H9 (cell line): ENCODE measurements at regions not wholly inside any gene's neighbourhood (a gene's known extent, or its start where the extent isn't known, plus 50 kb on each side); places are given as distances from the start of the nearest gene placed in this dataset.

ENCODE experiments used
- DNase-seq: peaks from one replicate; pipeline ENCODE4 v3.0.0-alpha.2; 2017
- H2AFZ ChIP-seq: one replicate; pipeline ENCODE4 v1.6.1; 2013; ENCODE audit warnings: mild to moderate bottlenecking, low read length, control low read depth, moderate library complexity
- H2AK5ac ChIP-seq: 2 replicates; pipeline ENCODE4 v1.6.1; 2013; ENCODE audit warnings: low read length, control low read depth, mixed read lengths; ENCODE audit not compliant: insufficient read length
- H2BK120ac ChIP-seq: one replicate; pipeline ENCODE4 v1.6.1; 2013; ENCODE audit warnings: low read depth, mild to moderate bottlenecking, low read length, control low read depth, inconsistent platforms; ENCODE audit not compliant: poor library complexity, severe bottlenecking
- H2BK12ac ChIP-seq: 2 replicates; pipeline ENCODE4 v1.6.1; 2013; ENCODE audit warnings: low read length, control low read depth, mixed read lengths, low read depth; ENCODE audit not compliant: insufficient read length
- H2BK15ac ChIP-seq: 2 replicates; pipeline ENCODE4 v1.6.1; 2013; ENCODE audit warnings: low read depth, low read length, control low read depth
- H2BK20ac ChIP-seq: one replicate; pipeline ENCODE4 v1.6.1; 2013; ENCODE audit warnings: low read depth, mild to moderate bottlenecking, low read length, control low read depth, inconsistent platforms; ENCODE audit not compliant: poor library complexity, severe bottlenecking
- H2BK5ac ChIP-seq: 2 replicates; pipeline ENCODE4 v1.6.1; 2013; ENCODE audit warnings: low read length, control low read depth, mixed read lengths; ENCODE audit not compliant: insufficient read length
- H3K14ac ChIP-seq: 2 replicates; pipeline ENCODE4 v1.6.1; 2013; ENCODE audit warnings: low read length, control low read depth; ENCODE audit not compliant: insufficient read depth
- H3K18ac ChIP-seq: 2 replicates; pipeline ENCODE4 v1.6.1; 2013; ENCODE audit warnings: low read depth, mild to moderate bottlenecking, mixed read lengths, low read length, control low read depth; ENCODE audit not compliant: insufficient read length
- H3K23ac ChIP-seq: 2 replicates; pipeline ENCODE4 v1.6.1; 2013; ENCODE audit warnings: low read length, control low read depth, mixed read lengths, low read depth; ENCODE audit not compliant: insufficient read length
- H3K23me2 ChIP-seq: 2 replicates; pipeline ENCODE4 v1.6.1; 2013; ENCODE audit warnings: low read depth, mild to moderate bottlenecking, mixed read lengths, low read length, control low read depth; ENCODE audit not compliant: insufficient read length, poor library complexity, severe bottlenecking
- H3K27ac ChIP-seq: 2 replicates; pipeline ENCODE4 v1.5.1; 2013; ENCODE audit warnings: low read length, control low read depth, mixed read lengths, low read depth; ENCODE audit not compliant: insufficient read length
- H3K27me3 ChIP-seq: 2 replicates; pipeline ENCODE4 v1.6.1; 2013; ENCODE audit warnings: low read length, control low read depth, inconsistent platforms; ENCODE audit not compliant: insufficient read depth
- H3K4ac ChIP-seq: 2 replicates; pipeline ENCODE4 v1.6.1; 2013; ENCODE audit warnings: low read depth, mild to moderate bottlenecking, control low read depth, inconsistent platforms, low read length, moderate library complexity
- H3K4me1 ChIP-seq: 2 replicates; pipeline ENCODE4 v1.6.1; 2013; ENCODE audit warnings: low read length, control low read depth, inconsistent platforms; ENCODE audit not compliant: insufficient read depth
- H3K4me2 ChIP-seq: 2 replicates; pipeline ENCODE4 v1.6.1; 2013; ENCODE audit warnings: low read length, control low read depth, mixed read lengths; ENCODE audit not compliant: insufficient read length, insufficient read depth
- H3K56ac ChIP-seq: 2 replicates; pipeline ENCODE4 v1.6.1; 2013; ENCODE audit warnings: low read depth, mild to moderate bottlenecking, mixed read lengths, low read length, control low read depth; ENCODE audit not compliant: insufficient read length
- H3K79me1 ChIP-seq: 2 replicates; pipeline ENCODE4 v1.6.1; 2013; ENCODE audit warnings: low read depth, mild to moderate bottlenecking, moderate library complexity, low read length, control low read depth, inconsistent platforms; ENCODE audit not compliant: insufficient read depth, poor library complexity, severe bottlenecking
- H3K79me2 ChIP-seq: 2 replicates; pipeline ENCODE4 v1.6.1; 2013; ENCODE audit warnings: low read length, control low read depth, inconsistent platforms; ENCODE audit not compliant: insufficient read depth
- H3K9ac ChIP-seq: 2 replicates; pipeline ENCODE4 v1.6.1; 2013; ENCODE audit warnings: low read length, control low read depth, mixed read lengths; ENCODE audit not compliant: insufficient read length; ENCODE audit errors: extremely low read depth
- H3K9me3 ChIP-seq: one replicate; pipeline ENCODE4 v1.6.1; 2013; ENCODE audit warnings: low read depth, low read length, inconsistent platforms; ENCODE audit not compliant: control insufficient read depth
- H3T11ph ChIP-seq: one replicate; pipeline ENCODE4 v1.6.1; 2013; ENCODE audit warnings: mild to moderate bottlenecking, low read length, control low read depth, inconsistent platforms
- H4K20me1 ChIP-seq: one replicate; pipeline ENCODE4 v1.6.1; 2013; ENCODE audit not compliant: control insufficient read depth, insufficient read length, insufficient read depth
- H4K5ac ChIP-seq: 2 replicates; pipeline ENCODE4 v1.6.1; 2013; ENCODE audit warnings: low read depth, mild to moderate bottlenecking, mixed read lengths, low read length, control low read depth; ENCODE audit not compliant: insufficient read length
- H4K8ac ChIP-seq: replicated peaks from 2 replicates; pipeline ENCODE4 v1.6.1; 2013; ENCODE audit warnings: low read length, control low read depth, mixed read lengths, low read depth; ENCODE audit not compliant: insufficient read length
- H4K91ac ChIP-seq: 2 replicates; pipeline ENCODE4 v1.6.1; 2013; ENCODE audit warnings: low read depth, mild to moderate bottlenecking, moderate library complexity, mixed read lengths, low read length, control low read depth; ENCODE audit not compliant: insufficient read length
- H3K27ac Mint-ChIP-seq, 3 experiments: 2 replicates in 2 of 3; 3 replicates in 1 of 3; pipeline ENCODE4 v1.8.0; 2020 to 2021; ENCODE audit warnings: mixed read lengths in 3 of 3, mild to moderate bottlenecking in 1 of 3, moderate library complexity in 1 of 3
- H3K27me3 Mint-ChIP-seq: 2 replicates; pipeline ENCODE4 v1.8.0; 2021; ENCODE audit warnings: low read depth, mild to moderate bottlenecking, moderate library complexity, mixed read lengths
- H3K36me3 Mint-ChIP-seq, 3 experiments: 2 replicates in 2 of 3; 3 replicates in 1 of 3; pipeline ENCODE4 v1.8.0; 2020 to 2021; ENCODE audit warnings: low read depth in 3 of 3, mixed read lengths in 3 of 3; ENCODE audit not compliant: insufficient read depth in 1 of 3
- H3K4me1 Mint-ChIP-seq, 2 experiments: 2 replicates each; pipeline ENCODE4 v1.8.0; 2020; ENCODE audit warnings: mixed read lengths in 2 of 2
- H3K4me3 Mint-ChIP-seq, 2 experiments: 2 replicates in 1 of 2; 3 replicates in 1 of 2; pipeline ENCODE4 v1.8.0; 2020 to 2021; ENCODE audit warnings: mild to moderate bottlenecking in 2 of 2, mixed read lengths in 2 of 2, moderate library complexity in 1 of 2
- H3K9me3 Mint-ChIP-seq, 2 experiments: 2 replicates in 1 of 2; 3 replicates in 1 of 2; pipeline ENCODE4 v1.8.0; 2020; ENCODE audit warnings: mild to moderate bottlenecking in 2 of 2, mixed read lengths in 2 of 2, moderate library complexity in 1 of 2
- CTCF ChIP-seq: fragments of 200-600 bp; sonication (generic); conservative IDR thresholded peaks from 3 replicates; pipeline ENCODE4 v1.8.0; 2021; ENCODE audit warnings: antibody characterized with exemption, mild to moderate bottlenecking
- WGBS: extraction: QIAGEN DNeasy Blood & Tissue Kit; methylation state at CpG from one replicate; pipeline ENCODE4 v1.1.7; 2013; ENCODE audit warnings: missing lambda C conversion rate, low lambda C conversion rate, mixed read lengths; ENCODE audit not compliant: insufficient read length; ENCODE audit errors: extremely low coverage; 5-methylcytosine and 5-hydroxymethylcytosine counted together

DNA sequence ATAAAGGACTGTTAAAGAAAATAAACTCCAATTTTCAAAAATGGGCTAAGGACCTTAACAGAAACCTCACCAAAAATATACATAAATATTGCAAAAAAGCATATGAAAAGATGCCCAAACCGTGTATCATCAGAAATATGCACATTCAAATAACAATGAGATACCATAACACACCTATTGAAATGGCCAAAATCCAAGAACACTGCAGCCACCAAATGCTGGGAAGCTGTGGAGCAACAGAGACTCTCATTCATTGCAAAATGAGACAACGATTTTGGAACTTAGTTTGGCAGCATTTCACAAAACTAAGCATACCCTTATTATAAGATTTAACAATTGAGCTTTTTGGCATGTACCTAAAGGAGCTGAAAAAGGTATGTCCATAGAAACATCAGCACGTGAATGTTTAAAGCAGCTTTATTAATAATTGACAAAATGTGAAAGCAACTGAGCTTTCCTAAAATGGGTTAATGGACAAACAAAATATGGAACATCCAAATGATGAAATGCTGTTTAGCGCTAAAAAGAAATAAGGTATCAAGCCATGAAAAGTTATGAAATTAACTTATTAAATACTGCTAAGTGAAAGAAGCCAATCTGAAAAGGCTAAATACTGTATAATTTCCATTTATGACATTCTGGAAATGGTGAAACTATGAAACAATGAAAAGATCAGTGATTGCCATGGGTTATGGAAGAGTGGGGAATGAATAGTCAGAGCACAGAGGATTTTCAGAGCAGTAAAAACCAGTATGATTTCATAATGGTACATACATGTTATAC, 592.6 kb upstream of the ADGRB3 start:
- Mint-ChIP-seq H3K9me3 (peaks cover 10 to 13% of the 10 kb centered on the region in 2 experiments), H3K4me3 (no peak overlapping the region), H3K27me3 (no peaks in the 10 kb centered on the region), H3K4me1 (peaks cover 44 to 58% of the 10 kb centered on the region in 2 experiments), H3K27ac (0 out of 7 replicates have a peak overlapping the region, but pooled peaks of 1 of the 3 experiments have one; percentile 93), H3K36me3 (peaks cover 4 to 22% (median 11%) of the 10 kb centered on the region in 3 experiments; a peak in 5 of 7 replicates)
- Histone ChIP-seq H3K14ac (no peak overlapping the region), H4K20me1 (no peaks in the 10 kb centered on the region), H4K8ac (no peak overlapping the region), H3K4ac (no peak overlapping the region), H2BK20ac (no peak overlapping the region), H2AK5ac (no peak overlapping the region), H4K91ac (no peak overlapping the region), H3K18ac (no peak overlapping the region), H3K23ac (no peak overlapping the region), H3K56ac (no peak overlapping the region), H3K4me2 (no peak overlapping the region), H2BK120ac (no peak overlapping the region), H2BK15ac (no peak overlapping the region), H3K79me2 (no peaks in the 10 kb centered on the region), H3K9me3 (no peaks in the 10 kb centered on the region), H3K79me1 (no peaks in the 10 kb centered on the region), H2BK5ac (no peak overlapping the region), H3K9ac (no peak overlapping the region), H3K27ac (no peak overlapping the region), H3K4me1 (peaks cover 18% of the 10 kb centered on the region; the same call in 1 of the 2 replicates), H3K23me2 (no peaks in the 10 kb centered on the region), H3T11ph (no peak overlapping the region), H4K5ac (no peak overlapping the region), H2AFZ (no peak overlapping the region), H3K27me3 (no peaks in the 10 kb centered on the region), H2BK12ac (no peak overlapping the region)
- WGBS, result no CpG with 5 or more reads among the region's 4 CpGs
- DNase-seq, result no peak
- TF ChIP-seq CTCF, result no peak
